ENCODE measurements at regions not wholly inside any gene's neighbourhood (a gene's known extent, or its start where the extent isn't known, plus 50 kb on each side); places are given as distances from the start of the nearest gene placed in this dataset.

GRCh38 chr5:82758881-82759280 lies 318.3 kb downstream of the TMEM167A start:
- TF ChIP-seq CTCF (IDR thresholded peaks at IDR 0.05) (no peak), POLR2AphosphoS5 (IDR thresholded peaks at IDR 0.05) (no peak), POLR2A (IDR thresholded peaks at IDR 0.05) (no peak), EP300 (IDR thresholded peaks at IDR 0.05; ENCODE audit: low read depth) (no peak)

Measured in transverse colon (tissue), 4 donors.